Coronary artery (tissue), 2 donors: ENCODE measurements at regions not wholly inside any gene's neighbourhood (a gene's known extent, or its start where the extent isn't known, plus 50 kb on each side); places are given as distances from the start of the nearest gene placed in this dataset.
A peak's percentile ranks its signal among the peaks of the same experiment; 100 is the strongest.

ENCODE experiments used
- DNase-seq: peaks from one replicate; pipeline ENCODE4 v3.0.0-alpha.2; 2017; ENCODE audit warnings: low spot score
- H3K27ac ChIP-seq, 2 donors: fragments of 200-600 bp; sonication (generic); one replicate each; pipeline ENCODE4 v1.5.1; 2016 to 2019
- H3K4me3 ChIP-seq: fragments of 200-600 bp; sonication (generic); 2 replicates; pipeline ENCODE4 v1.5.1; 2016; ENCODE audit warnings: mild to moderate bottlenecking, moderate library complexity
- TF ChIP-seq, protein P1 (sequence below): fragments of 200-600 bp; sonication (generic); IDR thresholded peaks from one replicate; pipeline ENCODE4 v1.5.1; 2019; ENCODE audit warnings: antibody characterized with exemption

- H3K4me3 ChIP-seq = no peak overlapping the region
- TF ChIP-seq, protein P1, sequence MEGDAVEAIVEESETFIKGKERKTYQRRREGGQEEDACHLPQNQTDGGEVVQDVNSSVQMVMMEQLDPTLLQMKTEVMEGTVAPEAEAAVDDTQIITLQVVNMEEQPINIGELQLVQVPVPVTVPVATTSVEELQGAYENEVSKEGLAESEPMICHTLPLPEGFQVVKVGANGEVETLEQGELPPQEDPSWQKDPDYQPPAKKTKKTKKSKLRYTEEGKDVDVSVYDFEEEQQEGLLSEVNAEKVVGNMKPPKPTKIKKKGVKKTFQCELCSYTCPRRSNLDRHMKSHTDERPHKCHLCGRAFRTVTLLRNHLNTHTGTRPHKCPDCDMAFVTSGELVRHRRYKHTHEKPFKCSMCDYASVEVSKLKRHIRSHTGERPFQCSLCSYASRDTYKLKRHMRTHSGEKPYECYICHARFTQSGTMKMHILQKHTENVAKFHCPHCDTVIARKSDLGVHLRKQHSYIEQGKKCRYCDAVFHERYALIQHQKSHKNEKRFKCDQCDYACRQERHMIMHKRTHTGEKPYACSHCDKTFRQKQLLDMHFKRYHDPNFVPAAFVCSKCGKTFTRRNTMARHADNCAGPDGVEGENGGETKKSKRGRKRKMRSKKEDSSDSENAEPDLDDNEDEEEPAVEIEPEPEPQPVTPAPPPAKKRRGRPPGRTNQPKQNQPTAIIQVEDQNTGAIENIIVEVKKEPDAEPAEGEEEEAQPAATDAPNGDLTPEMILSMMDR = no peak
- peak overlapping the region in 1 of 2 donors; percentile 28 for H3K27ac ChIP-seq
- DNase-seq = no peak
Measured at GRCh38 chr1:221032637-221033280, 153.5 kb downstream of the HLX start.

GRCh38 chr1:221035662-221036153 lies 156.5 kb downstream of the HLX start:
- Histone ChIP-seq H3K27ac (no peak overlapping the region), H3K4me3 (no peak overlapping the region)
- TF ChIP-seq, protein P1 = no peak
- no peak for DNase-seq

DNA sequence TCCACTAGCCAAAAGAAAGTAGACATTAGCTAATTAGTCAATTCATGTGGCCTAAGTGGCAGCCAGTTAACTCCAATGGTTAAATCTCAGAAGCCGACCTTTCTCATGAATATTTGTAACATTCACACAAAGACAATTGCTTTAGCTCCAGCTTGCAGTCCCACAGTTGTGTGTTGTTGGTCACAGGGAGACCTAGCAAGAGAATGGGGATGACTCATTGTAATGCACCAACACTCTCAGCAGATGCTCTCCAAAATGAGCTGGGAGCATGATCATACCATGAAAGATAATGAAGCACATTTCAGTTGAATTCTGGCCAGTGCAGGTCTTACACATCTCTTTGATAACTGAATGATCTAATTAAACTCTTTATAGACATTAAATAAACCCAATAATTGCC lies 160.4 kb downstream of the HLX start:
- Histone ChIP-seq H3K4me3 (no peak overlapping the region), H3K27ac (no peak overlapping the region)
- TF ChIP-seq, protein P1 = no peak
- no peak for DNase-seq

- DNase-seq = no peak
- Histone ChIP-seq H3K27ac (no peak overlapping the region), H3K4me3 (no peak overlapping the region)
- TF ChIP-seq, protein P1 = no peak
Measured at GRCh38 chr1:221040101-221040500, 160.9 kb downstream of the HLX start.

- Histone ChIP-seq H3K27ac (no peak overlapping the region), H3K4me3 (no peak overlapping the region)
- TF ChIP-seq, protein P1 = no peak
- DNase-seq = no peak
Measured at GRCh38 chr1:221040691-221041285, 161.5 kb downstream of the HLX start.

- DNase-seq = no peak
Measured at GRCh38 chr1:221044538-221044937, 165.3 kb downstream of the HLX start.

More at GRCh38 chr1:221044538-221044937, 165.3 kb downstream of the HLX start:
- H3K27ac ChIP-seq = no peak overlapping the region
- TF ChIP-seq, protein P1 = no peak
- H3K4me3 ChIP-seq = no peak overlapping the region
